ENCODE measurements at regions not wholly inside any gene's neighbourhood (a gene's known extent, or its start where the extent isn't known, plus 50 kb on each side); places are given as distances from the start of the nearest gene placed in this dataset.

- no peak for DNase-seq (ENCODE audit: low spot score)
- no peak for TF ChIP-seq CTCF (conservative IDR thresholded peaks at IDR 0.05; ENCODE audit: low read depth)
- ChIA-PET POLR2A (ENCODE audit: low non-redundant PET) (no interaction called here), CTCF (no interaction called here)
- no peak overlapping the region for H3K27ac ChIP-seq
Measured at GRCh38 chr2:75792146-75792545, 81.4 kb upstream of the GCFC2 start.

- no peak for DNase-seq (ENCODE audit: low spot score)
- CTCF ChIA-PET, result interaction anchor here (0.6 kb wide), 1 partner anchor 810 kb away, joined by 4 read pairs; no protein-coding TSS in a partner anchor
- POLR2A ChIA-PET (ENCODE audit: low non-redundant PET), result no interaction called here
- no peak overlapping the region for H3K27ac ChIP-seq
- TF ChIP-seq CTCF (conservative IDR thresholded peaks at IDR 0.05; ENCODE audit: low read depth), result no peak
Measured at GRCh38 chr2:75790814-75791467, 80.2 kb upstream of the GCFC2 start.

- no peak for TF ChIP-seq CTCF (conservative IDR thresholded peaks at IDR 0.05; ENCODE audit: low read depth)
- POLR2A ChIA-PET (ENCODE audit: low non-redundant PET), result no interaction called here
- DNase-seq (ENCODE audit: low spot score), result no peak
- H3K27ac ChIP-seq, result no peak overlapping the region
- CTCF ChIA-PET, result interaction anchor here (0.6 kb wide), 1 partner anchor 811 kb away, joined by 4 read pairs; no protein-coding TSS in a partner anchor
Measured at GRCh38 chr2:75790121-75790813, 79.6 kb upstream of the GCFC2 start.

GRCh38 chr2:75788902-75789301 lies 78.2 kb upstream of the GCFC2 start:
- ChIA-PET CTCF (interaction anchor here (1.2 kb wide), 1 partner anchor 810 kb away, joined by 3 read pairs; no protein-coding TSS in a partner anchor), POLR2A (ENCODE audit: low non-redundant PET) (no interaction called here)
- TF ChIP-seq CTCF (conservative IDR thresholded peaks at IDR 0.05; ENCODE audit: low read depth), result no peak
- DNase-seq (ENCODE audit: low spot score), result peak; percentile 13
- H3K27ac ChIP-seq, result no peak overlapping the region

GRCh38 chr2:75788154-75788553 lies 77.4 kb upstream of the GCFC2 start:
- no peak for TF ChIP-seq CTCF (conservative IDR thresholded peaks at IDR 0.05; ENCODE audit: low read depth)
- no peak overlapping the region for H3K27ac ChIP-seq
- DNase-seq (ENCODE audit: low spot score), result no peak
- POLR2A ChIA-PET (ENCODE audit: low non-redundant PET), result no interaction called here
- CTCF ChIA-PET, result interaction anchor here (0.5 to 1.2 kb wide), 2 partner anchors 811 to 1566 kb away, joined by 3 read pairs; no protein-coding TSS in a partner anchor

GRCh38 chr2:75787532-75788132 lies 76.9 kb upstream of the GCFC2 start:
- no peak overlapping the region for H3K27ac ChIP-seq
- peak; percentile 59 for TF ChIP-seq CTCF (conservative IDR thresholded peaks at IDR 0.05; ENCODE audit: low read depth)
- POLR2A ChIA-PET (ENCODE audit: low non-redundant PET), result no interaction called here
- DNase-seq (ENCODE audit: low spot score), result peak; percentile 20
- CTCF ChIA-PET, result interaction anchor here (1.2 kb wide), 1 partner anchor 812 kb away, joined by 3 read pairs; no protein-coding TSS in a partner anchor

Data from RWPE1 (cell line).